ENCODE measurements at regions not wholly inside any gene's neighbourhood (a gene's known extent, or its start where the extent isn't known, plus 50 kb on each side); places are given as distances from the start of the nearest gene placed in this dataset.

DNA sequence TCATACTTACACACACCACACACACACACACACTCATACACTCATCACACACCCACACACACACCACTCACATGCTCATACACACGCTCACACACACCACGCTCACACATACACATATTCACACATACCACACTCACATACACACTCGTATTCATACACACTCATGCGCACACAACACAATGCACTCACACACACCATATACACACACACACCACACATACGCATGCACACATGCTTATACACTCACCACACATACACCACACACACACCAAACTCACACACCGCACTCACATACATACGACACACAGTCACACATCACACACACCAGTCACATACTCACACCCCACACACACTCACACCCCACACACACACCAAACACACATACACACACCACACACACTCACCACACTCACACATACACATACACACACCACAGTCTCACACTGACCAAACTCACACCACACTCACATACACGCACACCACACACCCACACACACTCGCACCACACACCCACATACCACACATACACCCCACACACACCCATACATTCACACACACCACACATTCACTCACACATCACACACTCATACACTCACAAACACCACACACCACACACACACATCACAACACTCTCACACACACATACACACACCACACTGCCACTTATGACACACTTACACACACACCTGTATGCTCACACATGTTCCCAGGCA is 88.9 kb downstream of the IRX5 start:
- TF ChIP-seq CTCF (IDR thresholded peaks at IDR 0.05) (no peak), POLR2A (IDR thresholded peaks at IDR 0.05) (no peak)
